Motor neuron (in vitro differentiated cells): ENCODE measurements at regions not wholly inside any gene's neighbourhood (a gene's known extent, or its start where the extent isn't known, plus 50 kb on each side); places are given as distances from the start of the nearest gene placed in this dataset.

ENCODE experiments used
- ATAC-seq, 8 experiments: fragments of 200-7000 bp; cut with Tn5 transposase; replicated peaks in 6 of 8; 2 replicates each; pipeline ENCODE4 v1.8.0; 2021; ENCODE audit warnings: mild to moderate bottlenecking in 8 of 8, moderate library complexity in 8 of 8
- H3K27ac ChIP-seq, 2 donors: fragments of 250-450 bp; sonication (Bioruptor Pico); 2 replicates each; pipeline ENCODE4 v1.9.0; 2021; ENCODE audit warnings: antibody characterized with exemption in 2 of 2, mild to moderate bottlenecking in 2 of 2, moderate library complexity in 1 of 2
- H3K4me1 ChIP-seq, 2 donors: fragments of 250-450 bp; sonication (Bioruptor Pico); replicated peaks in 1 of 2; 2 replicates each; pipeline ENCODE4 v1.6.1; 2021; ENCODE audit warnings: antibody characterized with exemption in 2 of 2, mild to moderate bottlenecking in 2 of 2, moderate library complexity in 1 of 2
- H3K4me3 ChIP-seq, 5 donors: fragments of 250-450 bp; sonication (Bioruptor Pico); 2 replicates each; pipeline ENCODE4 v1.9.0; 2021; ENCODE audit warnings: antibody characterized with exemption in 5 of 5, mild to moderate bottlenecking in 5 of 5, moderate library complexity in 4 of 5
- WGBS, 10 experiments: fragments of 450-650 bp; shearing (Covaris generic); methylation state at CpG; one replicate each; pipeline ENCODE4 v1.0.0; 2022; 5-methylcytosine and 5-hydroxymethylcytosine counted together
- in situ Hi-C, 9 experiments: fragments of 400-800 bp; cut with MboI; loops; one replicate each; pipeline ENCODE4 v1.15.0; 2021; ENCODE audit warnings: low sequenced_read_pairs in 9 of 9, low pct_unique_long_range_greater_than_20kb in 2 of 9; ENCODE audit not compliant: unreplicated experiment in 9 of 9

DNA sequence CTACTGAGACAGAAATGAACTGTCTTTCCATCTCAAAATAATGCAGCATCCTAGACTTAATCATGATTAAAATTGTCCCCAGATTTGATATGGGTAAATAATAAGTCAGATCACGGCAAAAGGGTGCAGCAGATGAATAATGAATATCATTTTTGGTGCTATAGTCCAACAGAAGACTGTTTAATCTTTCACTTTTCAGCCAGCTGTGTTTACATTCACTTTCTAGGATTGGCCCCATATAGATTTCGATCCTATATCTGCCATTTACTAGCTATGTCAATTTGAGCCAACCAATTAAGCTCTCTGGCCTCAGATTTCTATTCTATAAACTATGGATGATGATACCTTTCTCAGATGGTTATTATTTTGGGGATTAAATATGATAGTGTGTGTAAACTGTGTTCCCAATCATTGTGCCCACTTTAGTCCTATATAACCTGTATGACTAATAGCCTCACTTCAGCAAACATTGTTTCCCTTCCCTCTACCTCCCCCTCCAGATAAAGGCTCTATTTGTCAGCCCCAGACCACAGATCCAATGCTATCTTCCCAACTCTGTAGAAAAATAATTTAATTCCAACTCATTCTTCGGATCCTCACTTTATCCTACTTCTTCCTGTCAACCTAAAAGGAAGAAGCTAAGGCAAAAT is 53.6 kb upstream of the NT5E start:
- Histone ChIP-seq H3K27ac (no peak overlapping the region), H3K4me3 (no peak overlapping the region), H3K4me1 (no peaks in the 10 kb centered on the region)
- WGBS, 10 experiments: 53 to 94% (median 80%) methylated on average over 2 to 3 of the region's 3 CpGs; no CpG with 5 or more reads in 1 of the 10 experiments
- in situ Hi-C loops: no loop called here
- ATAC-seq: no peak

DNA sequence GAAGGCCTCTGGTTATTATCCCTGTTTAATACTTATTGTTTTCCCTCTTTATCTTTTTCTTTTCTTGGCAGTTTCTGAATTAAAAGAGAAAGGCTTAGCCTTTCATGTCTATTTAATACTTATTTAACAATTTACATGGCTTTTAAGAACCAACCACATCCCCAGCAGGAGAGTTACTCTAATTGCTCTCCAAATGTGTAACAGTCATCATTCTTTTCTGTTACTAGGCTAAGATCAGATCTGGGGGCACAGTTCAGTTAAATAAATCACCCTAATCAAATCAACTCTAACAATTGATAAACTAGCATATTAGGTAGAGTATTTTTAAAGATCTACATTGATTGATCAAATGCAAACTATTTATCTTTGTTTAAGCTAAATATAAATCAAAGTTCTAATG is 54.1 kb upstream of the NT5E start:
- ATAC-seq: no peak
- in situ Hi-C loops: no loop called here
- Histone ChIP-seq H3K27ac (no peak overlapping the region), H3K4me1 (no peaks in the 10 kb centered on the region), H3K4me3 (no peak overlapping the region)

DNA sequence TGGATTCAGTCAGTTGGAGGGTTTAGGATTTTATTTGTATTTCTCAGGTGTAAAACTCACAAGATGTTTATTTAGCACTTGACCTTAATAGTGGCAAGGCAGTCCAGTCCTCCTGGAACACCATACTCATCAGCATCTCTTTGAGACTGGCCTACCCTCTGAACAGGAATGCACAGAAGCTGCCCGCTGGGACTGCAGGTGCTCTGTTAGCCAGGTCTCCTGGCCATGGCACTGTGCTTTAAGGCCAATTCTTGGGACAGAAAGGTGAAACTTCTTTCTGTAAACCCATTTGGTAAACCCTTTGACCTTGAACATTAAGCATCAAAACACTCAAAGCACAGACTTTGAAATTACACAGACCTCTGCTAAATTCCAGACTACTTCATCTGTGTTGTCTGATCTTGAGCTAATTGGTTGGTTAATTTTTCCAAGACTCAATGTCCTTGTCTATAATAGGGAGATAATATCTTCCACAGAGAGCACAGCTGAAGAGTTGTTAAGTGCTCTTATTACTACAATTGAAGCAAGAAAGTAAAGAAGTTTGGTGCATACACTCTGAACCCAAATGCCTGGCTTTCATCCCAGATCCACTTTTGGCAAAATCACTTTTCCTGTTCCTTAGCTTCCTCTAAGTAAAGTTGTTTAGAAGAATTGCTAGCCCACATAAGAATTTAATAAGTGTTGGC is 54.9 kb upstream of the NT5E start:
- no peak for ATAC-seq
- no peaks in the 10 kb centered on the region for H3K4me1 ChIP-seq
- 80 to 100% methylated on average over 1 of the region's 1 CpG; no CpG with 5 or more reads in 8 of the 10 experiments for WGBS, 10 experiments
- H3K27ac ChIP-seq: no peak overlapping the region
- in situ Hi-C loops: no loop called here
- no peak overlapping the region for H3K4me3 ChIP-seq

DNA sequence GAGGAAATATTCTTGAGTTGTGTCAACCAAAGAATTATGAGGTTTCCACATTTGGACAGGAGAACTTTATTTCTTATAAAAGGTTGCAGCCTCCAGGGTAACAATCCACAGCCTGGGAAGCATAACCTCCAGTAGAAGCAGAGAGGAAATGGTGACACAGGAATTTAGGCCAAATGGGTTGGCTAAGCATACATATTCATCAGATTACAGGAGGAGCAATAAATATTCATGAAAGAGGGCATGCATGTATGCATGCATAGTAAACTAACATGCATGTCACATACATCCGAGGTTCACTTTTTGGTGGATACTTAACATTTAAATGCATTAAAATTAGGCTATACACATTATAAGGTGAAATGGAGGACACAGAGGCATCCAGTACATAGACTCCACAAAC is 55.7 kb upstream of the NT5E start:
- ATAC-seq: peak in 3 of 8 experiments; percentile 42 to 80 (median 60)
- no peaks in the 10 kb centered on the region for H3K4me1 ChIP-seq
- in situ Hi-C loops: no loop called here
- WGBS, 10 experiments: 0 to 91% (median 47%) methylated on average over 1 of the region's 1 CpG; no CpG with 5 or more reads in 4 of the 10 experiments
- H3K27ac ChIP-seq: no peak overlapping the region
- no peak overlapping the region for H3K4me3 ChIP-seq

DNA sequence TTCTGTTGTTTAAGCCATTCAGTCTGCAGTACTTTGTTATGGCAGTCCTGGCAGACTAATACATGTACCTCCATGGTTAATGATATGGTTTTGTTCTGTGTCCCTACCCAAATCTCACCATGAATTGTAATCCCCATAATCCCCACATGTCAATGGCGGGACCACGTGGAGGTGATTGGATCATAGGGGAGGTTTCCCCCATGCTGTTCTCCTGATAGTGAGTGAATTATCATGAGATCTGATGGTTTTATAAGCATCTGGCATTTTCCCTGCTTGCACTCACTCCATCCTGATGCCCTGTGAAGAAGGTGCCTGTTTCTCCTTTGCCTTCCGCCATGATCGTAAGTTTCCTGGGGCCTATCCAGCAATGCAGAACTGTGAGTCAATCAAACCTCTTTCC is 57.5 kb upstream of the NT5E start:
- no peaks in the 10 kb centered on the region for H3K4me1 ChIP-seq
- WGBS, 10 experiments: 70 to 100% (median 89%) methylated on average over 1 to 4 of the region's 4 CpGs; no CpG with 5 or more reads in 3 of the 10 experiments
- in situ Hi-C loops: no loop called here
- no peak for ATAC-seq
- no peak overlapping the region for H3K4me3 ChIP-seq
- no peak overlapping the region for H3K27ac ChIP-seq

DNA sequence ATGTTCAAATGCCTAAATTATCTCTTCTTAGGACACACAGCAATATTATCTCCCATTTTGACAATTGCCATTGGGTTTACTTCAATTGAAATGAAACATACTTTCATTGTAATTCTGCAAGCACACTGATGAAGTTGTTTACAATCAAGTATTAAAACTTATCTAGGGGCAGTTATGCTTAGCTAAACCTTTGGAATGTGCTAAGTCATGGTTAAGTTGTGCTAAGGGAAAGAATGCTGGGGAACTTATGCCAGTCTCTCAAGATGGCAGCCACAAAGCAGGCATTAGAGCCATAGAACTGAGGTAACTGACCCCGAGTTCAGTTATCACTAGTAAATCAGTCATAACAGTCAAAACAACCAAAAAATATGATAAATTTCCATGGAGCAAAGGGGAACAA is 59.1 kb upstream of the NT5E start:
- no peaks in the 10 kb centered on the region for H3K4me1 ChIP-seq
- WGBS, 10 experiments: 67 to 100% (median 85%) methylated on average over 1 of the region's 1 CpG; no CpG with 5 or more reads in 2 of the 10 experiments
- no peak for ATAC-seq
- H3K4me3 ChIP-seq: no peak overlapping the region
- H3K27ac ChIP-seq: no peak overlapping the region
- in situ Hi-C loops: no loop called here

DNA sequence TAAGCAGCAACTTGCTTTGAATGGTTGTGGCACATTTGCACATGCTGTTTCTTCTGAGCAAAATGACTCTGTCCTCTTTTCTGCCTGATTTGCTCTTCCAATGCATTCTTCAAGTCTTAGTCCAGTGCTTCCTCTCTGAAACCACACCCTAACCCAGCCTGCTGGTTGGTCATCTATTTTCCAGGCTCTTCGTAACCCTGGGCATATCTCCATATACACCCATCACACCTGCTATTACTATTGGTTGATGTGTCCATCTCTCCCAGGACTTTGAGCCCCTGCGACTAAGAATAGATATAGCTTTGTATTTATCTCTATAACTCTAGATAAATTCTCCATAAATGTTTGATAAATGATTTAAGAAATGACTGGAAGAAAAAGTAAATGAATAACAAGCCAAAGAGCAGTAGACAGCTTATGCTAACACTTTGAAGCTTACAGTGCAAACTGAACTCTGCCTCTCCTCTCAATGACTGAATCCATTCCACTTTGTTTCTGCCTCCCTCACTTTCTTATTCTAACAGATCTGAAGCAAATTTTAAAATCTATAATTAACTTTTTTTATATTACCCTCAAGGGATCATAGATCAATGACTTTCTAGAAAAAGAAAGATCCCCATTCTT is 59.7 kb upstream of the NT5E start:
- WGBS, 10 experiments: 40 to 100% (median 80%) methylated on average over 1 to 2 of the region's 2 CpGs; no CpG with 5 or more reads in 3 of the 10 experiments
- ATAC-seq: peak in 2 of 8 experiments; percentile 79 to 96
- H3K4me1 ChIP-seq: no peaks in the 10 kb centered on the region
- H3K27ac ChIP-seq: no peak overlapping the region
- no peak overlapping the region for H3K4me3 ChIP-seq
- in situ Hi-C loops: no loop called here

DNA sequence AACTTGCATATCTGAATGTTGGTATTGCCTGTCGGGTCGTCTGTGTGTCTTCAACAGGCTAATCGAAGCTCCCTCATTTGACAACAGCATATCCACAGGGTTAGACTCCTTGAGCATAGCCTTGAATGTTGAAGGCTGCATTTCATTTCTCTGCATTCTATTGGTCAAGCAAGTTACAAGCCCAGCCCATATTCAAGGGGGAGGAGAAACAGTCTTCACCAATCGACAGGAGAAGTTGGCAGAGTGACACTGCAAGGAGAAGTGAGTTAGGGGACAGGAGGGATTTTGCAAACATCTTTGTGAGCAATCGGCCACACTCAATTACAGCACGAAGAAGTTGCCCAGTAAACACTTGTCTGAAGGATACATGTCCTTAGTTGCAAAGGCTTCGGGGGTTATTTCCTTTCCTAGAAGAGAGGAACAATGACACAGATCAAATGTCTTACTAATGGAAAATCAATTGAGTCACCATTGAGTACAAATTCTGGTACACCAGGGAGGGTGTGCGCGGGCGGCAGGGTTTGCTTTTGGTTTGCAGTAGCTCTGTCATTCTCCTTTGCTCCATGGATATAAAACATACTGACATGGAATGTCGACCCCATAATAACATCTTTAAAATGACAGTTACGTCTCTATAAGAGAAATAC is 60.6 kb upstream of the NT5E start:
- H3K4me3 ChIP-seq: no peak overlapping the region
- in situ Hi-C loops: no loop called here
- ATAC-seq: no peak
- no peaks in the 10 kb centered on the region for H3K4me1 ChIP-seq
- no peak overlapping the region for H3K27ac ChIP-seq
- WGBS, 10 experiments: 72 to 100% (median 87%) methylated on average over 2 to 9 of the region's 12 CpGs; no CpG with 5 or more reads in 1 of the 10 experiments

DNA sequence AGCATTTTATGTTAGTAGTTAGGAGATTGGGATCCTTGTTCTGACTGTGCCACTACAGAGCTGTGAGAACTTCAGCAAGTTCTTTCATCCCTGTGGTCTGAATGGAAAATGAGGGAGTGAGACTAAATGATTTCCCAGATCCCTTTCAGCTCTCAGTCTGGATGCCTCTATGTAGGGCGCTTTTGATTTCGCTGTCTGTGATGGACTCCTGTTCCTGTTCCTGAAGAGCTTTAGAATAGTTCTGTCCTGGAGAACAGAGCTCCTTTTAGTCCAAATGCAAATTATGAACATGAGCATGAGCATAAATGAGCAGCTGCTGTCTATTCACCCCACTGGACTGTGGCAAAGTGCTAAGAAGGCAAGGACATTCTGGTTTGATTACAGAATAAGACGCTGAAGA is 61.4 kb upstream of the NT5E start:
- ATAC-seq: no peak
- 20 to 100% (median 93%) methylated on average over 1 to 3 of the region's 3 CpGs; no CpG with 5 or more reads in 2 of the 10 experiments for WGBS, 10 experiments
- in situ Hi-C loops: no loop called here
- Histone ChIP-seq H3K27ac (no peak overlapping the region), H3K4me3 (no peak overlapping the region), H3K4me1 (no peaks in the 10 kb centered on the region)

DNA sequence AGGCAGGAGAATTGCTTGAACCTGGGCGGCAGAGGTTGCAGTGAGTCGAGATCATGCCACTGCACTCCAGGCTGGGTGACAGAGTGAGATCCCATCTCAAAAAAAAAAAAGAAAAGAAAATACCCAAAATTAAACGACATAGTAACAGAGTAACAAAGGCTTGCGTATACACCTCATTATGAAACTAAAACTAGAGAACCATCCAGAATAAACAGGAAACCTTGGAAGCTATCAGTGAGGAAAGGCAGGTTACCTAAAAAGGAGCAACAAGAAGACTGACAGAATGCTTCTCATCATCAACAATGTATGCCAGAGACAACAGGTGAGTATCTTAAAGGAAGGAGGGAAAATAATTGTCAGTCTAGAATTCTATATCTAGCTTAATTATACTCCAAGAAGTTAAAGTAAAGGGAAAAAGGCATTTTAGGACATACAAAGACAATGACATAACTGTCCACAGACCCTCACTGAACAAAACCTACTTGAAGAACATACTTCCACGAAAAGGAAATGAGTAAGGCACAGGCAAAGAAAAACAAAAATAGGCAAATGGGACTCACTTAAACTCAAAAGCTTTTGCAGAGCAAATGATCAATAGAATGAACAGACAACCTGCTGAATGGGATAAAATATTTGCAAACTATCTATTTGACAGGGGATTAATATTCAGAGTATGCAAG is 64.1 kb upstream of the NT5E start:
- Histone ChIP-seq H3K4me3 (no peak overlapping the region), H3K4me1 (no peaks in the 10 kb centered on the region), H3K27ac (no peak overlapping the region)
- WGBS, 10 experiments: 20 to 96% (median 82%) methylated on average over 1 to 5 of the region's 5 CpGs
- in situ Hi-C loops: no loop called here
- no peak for ATAC-seq

DNA sequence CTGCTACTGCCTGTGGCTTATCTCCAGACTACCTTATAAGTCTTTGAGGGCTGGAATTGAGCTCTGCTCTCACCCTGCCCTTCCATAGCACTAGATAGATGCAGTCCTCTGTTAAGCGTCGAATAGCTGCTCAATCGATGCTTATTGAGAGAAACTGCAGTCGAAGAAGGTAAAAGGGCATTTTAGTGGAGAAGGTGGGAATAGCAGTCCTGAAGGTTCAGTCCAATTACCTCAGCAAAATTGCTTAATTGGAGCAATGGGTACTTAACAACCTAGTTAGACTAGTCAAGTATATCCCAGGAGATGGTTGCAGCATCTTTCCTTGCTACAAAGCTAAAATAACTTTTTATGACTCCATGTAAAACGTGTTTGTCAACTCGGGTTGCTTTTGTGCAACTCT is 66.8 kb upstream of the NT5E start:
- no peaks in the 10 kb centered on the region for H3K4me1 ChIP-seq
- no peak overlapping the region for H3K4me3 ChIP-seq
- no peak overlapping the region for H3K27ac ChIP-seq
- in situ Hi-C loops: no loop called here
- ATAC-seq: no peak
- WGBS, 10 experiments: 38 to 80% (median 63%) methylated on average over 2 to 6 of the region's 6 CpGs; no CpG with 5 or more reads in 1 of the 10 experiments

DNA sequence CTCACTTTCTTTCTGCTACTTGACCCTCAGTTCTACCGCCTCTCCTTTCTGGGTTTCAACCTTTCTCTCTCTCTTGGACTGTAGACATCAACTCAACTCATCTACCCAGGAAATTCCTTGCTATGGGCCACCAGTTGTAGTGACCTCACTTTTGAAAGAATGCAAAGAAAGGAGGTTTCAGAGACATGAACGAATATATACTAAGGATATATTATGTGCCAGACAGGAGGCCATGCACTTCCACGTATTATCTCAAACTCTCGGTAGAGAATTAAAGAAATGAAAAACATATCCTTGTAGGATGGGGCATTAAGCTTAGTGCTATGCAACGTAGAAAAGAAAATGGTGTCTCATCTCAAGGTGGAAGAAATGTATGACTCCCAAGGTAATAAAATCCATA is 67.3 kb upstream of the NT5E start:
- Histone ChIP-seq H3K4me1 (no peaks in the 10 kb centered on the region), H3K4me3 (no peak overlapping the region), H3K27ac (no peak overlapping the region)
- in situ Hi-C loops: no loop called here
- no peak for ATAC-seq
- WGBS, 10 experiments: 20 to 97% (median 83%) methylated on average over 1 to 5 of the region's 5 CpGs; no CpG with 5 or more reads in 1 of the 10 experiments

DNA sequence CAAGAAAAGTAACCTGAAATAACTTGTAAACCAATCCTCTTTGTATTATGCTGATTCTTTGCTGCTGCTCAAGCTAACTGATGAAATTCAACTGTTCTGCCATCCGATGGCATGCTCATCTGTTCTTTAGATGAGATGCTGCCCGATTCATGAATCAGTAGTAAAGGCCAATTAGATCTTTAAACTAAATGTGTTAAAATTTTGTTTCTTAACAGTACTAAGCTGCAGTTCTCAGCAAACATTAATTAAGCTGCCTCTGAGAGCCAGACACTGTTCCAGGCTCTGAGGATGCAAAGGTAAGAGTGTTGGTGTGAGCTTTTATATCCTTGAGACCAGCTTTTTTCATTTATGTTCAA is 77.0 kb upstream of the NT5E start:
- no peak overlapping the region for H3K27ac ChIP-seq
- no peaks in the 10 kb centered on the region for H3K4me1 ChIP-seq
- H3K4me3 ChIP-seq: no peak overlapping the region
- in situ Hi-C loops: loop anchor here in 2 of 9 experiments (25.0 kb wide), 1 partner anchor 114 kb away; no protein-coding TSS in a partner anchor
- 40 to 100% (median 94%) methylated on average over 1 to 2 of the region's 2 CpGs; no CpG with 5 or more reads in 1 of the 10 experiments for WGBS, 10 experiments
- ATAC-seq: no peak
